Hematopoietic multipotent progenitor cell treated with erythropoietin and hydrocortisone succinate and interleukin-3 and kit ligand, for 15 days (in vitro differentiated cells): ENCODE measurements at regions not wholly inside any gene's neighbourhood (a gene's known extent, or its start where the extent isn't known, plus 50 kb on each side); places are given as distances from the start of the nearest gene placed in this dataset.
"Not testable (repeated sequence)": the region's sequence is repeated elsewhere in the genome, so short reads cannot be mapped to it uniquely, and the experiment has no call there.

ENCODE experiments used
- DNase-seq: peaks from one replicate; pipeline ENCODE4 v3.0.0-alpha.2; 2015; ENCODE audit warnings: low spot score

DNA sequence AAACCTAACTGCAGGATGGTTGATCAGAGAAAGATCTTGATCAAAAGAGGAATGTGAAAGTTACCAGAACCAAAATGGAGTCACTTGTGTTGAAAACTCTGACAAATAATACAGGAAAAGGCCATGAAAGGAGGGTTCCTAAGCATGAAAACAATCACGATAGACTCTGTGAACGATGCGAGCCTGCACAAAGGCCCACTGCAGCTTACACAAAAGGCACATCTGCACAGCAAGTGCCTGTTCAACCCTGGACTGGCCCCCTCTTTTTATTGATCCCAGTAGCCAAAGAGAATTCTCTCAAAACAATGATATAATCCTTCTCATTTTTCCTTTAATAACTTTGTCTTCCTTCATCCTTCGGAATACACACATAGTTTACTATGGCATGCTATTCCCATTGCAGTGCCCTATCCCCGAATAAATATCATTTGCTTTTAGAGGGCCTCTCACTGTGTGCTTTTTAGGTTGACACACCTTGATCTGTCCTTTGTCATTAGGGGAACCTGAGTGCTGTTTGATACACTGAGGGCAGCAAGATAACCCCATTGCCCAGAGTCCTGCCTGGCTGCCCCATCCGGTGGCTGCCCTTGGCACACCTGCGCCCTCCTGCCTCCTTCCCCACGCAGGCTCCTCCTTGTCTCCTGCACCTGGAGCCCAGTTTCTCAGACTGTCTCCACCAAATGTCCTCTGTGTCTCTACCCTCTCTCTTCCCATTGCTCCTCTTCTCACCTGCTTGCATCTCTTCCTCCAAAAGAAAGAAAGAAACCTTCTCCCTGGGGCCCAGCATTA lies 98.3 kb upstream of the FRMD1 start:
- no peak for DNase-seq

DNA sequence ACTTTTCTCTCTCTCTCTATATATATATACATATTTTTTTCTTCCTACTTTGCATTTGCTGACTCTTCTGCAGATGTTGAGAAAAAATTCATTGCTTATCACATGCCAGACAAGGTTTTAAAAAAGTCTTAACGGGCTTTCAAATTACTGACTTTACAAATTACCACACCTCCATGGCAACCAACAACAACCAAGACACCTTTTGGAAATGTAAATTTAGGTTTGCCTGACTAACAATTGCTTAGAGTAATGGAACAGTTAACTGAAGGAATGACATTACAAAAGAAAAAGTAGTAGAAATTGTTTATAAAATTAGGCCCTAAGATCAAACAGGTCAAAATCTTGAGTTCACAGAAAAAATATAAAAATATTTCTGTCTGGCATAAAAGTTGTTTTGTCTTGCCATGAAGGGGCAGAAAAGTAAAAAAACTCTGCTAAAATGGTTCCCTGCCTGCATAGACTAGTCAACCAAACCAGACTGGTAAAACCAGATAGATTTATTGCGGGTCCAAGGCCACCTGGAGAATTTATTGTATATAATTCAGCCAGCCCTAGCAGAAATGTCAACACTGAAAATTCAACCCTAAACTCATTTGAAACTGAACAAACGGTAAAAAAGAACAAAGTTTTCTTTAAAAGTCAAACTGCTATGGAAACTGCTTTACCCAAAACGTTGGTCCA lies 92.8 kb upstream of the FRMD1 start:
- no peak for DNase-seq

DNA sequence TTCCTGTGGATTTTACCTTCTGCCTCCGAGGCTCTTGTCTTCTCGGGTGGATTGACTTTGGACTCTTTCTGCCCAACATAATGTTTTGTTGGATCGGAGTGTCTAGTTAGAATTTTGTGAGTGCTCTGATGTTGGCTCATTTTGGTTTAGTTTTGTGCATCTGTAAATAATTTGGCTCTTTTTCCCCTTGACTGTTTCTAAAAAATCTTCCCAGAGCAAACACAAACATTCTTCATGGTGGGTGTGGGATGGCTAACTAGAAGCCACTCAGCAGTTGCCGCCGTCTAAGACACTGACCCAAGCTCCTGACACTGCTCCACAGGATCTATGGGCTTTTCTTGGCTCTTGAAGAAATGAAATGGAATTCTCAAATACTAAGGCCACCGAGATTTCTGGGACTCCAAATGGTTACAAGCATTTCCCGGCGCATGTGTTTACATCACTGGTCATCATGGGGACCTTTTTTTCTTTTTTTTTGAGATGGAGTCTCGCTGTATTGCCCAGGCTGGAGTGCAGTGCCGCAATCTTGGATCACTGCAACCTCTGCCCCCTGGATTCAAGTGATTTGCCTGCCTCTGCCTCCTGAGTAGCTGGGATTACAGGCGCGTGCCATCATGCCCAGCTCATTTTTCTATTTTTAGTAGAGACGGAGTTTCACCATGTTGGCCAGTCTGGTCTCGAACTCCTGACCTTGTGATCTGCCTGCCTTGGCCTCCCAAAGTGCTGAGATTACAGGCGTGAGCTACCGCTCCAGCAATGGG lies 92.0 kb upstream of the FRMD1 start:
- no peak for DNase-seq

DNA sequence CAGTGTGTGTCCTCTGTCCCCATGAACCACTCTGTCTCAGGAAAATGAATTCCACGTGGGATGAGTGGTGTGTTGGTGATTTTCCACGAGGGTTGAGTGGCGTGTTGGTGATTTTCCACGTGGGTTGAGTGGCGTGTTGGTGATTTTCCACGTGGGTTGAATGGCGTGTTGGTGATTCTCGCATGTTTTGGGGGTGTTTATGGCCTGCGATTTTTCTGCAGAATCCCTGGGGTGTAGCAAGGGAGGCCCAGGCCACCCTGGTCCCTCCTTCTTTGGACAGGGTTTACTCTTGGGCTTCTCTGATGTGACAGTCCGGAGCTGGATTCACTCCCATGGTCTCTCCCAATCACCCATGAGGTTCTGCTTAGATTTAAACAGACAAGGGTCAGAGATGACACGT lies 90.6 kb upstream of the FRMD1 start:
- no peak for DNase-seq

DNA sequence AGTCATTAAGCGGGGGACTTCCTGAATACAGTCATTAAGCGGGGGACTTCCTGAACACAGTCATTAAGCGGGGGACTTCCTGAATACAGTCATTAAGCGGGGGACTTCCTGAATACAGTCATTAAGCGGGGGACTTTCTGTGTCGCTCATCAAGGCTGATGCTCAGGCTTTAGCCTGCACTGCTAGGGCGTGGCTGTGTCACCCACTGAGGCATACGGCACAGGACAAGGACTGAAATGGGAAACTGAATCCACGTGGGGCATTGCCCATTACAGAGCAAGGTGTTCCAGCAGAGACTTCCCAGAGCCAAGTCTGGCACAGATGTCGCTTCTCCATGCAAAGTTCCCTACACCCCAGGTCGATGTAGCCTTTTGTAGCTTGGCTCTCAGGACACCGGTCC lies 89.9 kb upstream of the FRMD1 start:
- DNase-seq, result not testable (repeated sequence)

DNA sequence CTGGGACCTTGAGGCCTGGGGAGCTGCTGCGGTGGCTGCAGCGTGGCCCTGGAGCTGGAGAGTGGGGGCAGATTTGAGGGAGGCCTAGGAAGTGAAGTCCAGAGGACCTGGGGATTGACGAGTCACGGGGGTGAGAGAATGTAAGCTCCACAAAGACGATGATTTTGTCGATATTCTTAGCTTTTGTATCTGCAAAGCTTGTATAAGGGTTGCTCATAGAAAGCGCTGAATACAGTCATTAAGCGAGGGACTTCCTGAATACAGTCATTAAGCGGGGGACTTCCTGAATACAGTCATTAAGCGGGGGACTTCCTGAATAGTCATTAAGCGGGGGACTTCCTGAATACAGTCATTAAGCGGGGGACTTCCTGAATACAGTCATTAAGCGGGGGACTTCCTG lies 89.3 kb upstream of the FRMD1 start:
- DNase-seq, result not testable (repeated sequence)

DNA sequence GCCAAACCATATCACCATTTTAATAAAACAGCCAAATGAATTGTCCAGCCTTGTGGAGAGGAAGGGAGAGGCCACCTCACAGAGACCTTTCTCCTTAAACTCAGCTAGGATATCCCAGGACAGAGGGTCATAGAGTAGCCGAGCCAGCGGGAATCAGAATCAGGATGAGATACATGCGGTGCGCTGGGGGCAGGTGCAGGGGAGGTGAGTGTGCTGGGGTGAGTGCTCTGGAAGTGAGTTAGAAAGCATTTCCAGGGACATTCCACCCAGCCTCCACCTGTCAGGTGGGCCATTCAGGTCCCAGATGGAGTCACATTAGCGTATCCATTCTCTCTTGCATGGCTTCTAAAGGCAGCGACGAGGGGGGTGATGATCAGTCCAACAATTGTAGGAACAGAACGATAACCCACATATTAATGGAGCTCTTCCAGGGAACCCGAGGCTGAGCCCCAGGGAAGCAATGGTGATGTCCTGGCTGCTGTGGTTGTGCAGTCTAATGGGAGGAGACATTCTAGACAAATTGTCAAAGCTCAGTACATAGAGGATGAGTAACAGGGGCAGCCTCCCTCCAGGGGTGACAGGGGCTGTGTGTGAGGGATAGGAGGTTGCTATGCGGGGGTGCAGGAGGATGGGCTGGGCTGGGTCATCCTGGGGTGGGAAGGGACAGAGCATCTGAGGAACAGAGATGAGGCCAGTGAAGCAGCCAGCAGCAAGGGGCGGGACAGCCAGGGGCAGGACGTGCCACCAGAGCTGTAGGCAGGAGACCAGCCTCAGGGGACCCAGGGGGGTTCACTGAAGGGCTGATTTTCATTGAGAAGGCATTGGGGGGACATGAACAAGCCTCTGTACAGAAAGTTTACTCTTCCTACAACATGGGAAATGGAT lies 88.7 kb upstream of the FRMD1 start:
- no peak for DNase-seq

DNA sequence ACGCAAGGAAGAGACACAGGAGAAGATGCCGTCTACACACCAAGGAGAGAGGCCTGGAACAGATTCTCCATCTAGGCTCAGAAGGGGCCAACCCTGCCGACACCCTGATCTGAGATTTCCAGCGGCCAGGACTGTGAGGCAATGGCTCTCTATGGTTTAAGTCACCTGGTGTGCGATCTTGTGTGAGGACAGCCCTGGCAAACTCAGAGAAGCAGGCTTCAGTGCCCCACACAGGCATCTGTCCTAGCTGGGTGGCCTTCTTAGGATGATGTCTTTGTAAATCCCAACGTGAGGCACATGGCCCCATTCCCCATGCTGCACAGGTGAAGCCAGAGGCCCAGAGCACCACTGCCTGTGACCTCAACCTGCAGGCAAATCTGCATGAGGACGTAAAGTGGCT lies 87.6 kb upstream of the FRMD1 start:
- DNase-seq, result no peak

DNA sequence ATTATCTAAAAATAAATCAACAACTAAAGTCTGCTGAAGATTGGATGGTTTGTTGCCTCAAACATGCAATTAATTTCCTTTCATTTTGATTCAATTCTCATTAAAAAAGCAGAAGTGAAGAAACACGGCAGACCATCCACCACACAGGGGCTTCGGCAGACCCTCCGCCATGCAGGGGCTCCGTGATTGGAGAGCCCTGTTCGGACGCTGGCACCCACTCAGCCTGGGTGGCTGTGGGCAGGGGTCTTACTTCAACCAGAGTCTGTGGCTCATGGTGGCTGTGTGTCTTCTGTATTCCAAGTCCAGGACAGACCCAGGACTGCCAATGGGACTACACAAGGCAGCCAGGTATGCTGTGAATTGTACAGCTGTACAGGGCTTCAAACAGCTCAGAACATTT lies 86.9 kb upstream of the FRMD1 start:
- no peak for DNase-seq

DNA sequence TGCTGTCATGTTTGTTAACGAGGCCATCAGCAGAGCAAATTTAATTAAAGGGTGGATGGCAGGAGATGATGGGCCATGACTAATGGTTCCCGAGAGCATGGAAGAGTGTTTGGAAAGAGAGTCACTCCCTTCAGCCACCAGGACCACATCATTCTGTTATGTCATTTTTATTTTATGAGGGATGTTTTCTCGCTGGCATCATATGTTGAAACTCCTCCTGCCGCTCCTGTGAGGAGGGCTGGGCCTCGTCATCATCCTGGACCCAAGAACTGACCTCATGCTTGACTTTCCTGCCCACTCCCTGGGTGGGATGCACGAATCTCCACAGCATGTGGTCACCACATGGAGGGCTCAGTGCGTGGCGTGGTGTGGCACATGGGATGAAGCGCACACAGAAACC lies 86.4 kb upstream of the FRMD1 start:
- DNase-seq, result no peak

DNA sequence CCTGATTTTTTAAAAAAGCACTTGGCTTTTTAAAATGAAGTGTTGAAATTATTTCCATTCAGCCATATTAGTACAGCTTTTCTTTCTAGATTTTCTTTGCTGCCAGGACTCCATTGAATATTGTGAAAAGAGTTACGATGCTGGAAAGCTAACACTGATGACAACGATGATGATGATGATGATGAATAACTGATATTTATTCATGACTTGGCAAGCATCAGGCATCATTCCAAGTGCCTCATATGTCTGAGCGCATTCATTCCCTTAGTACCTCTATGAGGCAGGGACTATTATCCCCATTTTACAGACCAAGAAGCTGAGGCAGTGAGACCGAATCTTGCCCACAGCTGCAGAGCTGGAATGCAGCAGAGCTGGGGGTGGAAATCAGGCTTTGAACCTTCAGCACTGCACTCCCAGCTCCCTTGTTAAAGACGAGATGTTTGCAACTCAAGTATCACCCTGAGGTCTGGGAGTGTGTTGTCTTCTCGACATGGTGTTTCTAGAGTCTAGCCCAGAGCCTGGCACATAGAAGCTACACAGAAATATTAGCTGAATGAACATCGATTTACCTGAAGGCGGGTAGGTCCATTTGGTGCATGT lies 85.5 kb upstream of the FRMD1 start:
- no peak for DNase-seq

DNA sequence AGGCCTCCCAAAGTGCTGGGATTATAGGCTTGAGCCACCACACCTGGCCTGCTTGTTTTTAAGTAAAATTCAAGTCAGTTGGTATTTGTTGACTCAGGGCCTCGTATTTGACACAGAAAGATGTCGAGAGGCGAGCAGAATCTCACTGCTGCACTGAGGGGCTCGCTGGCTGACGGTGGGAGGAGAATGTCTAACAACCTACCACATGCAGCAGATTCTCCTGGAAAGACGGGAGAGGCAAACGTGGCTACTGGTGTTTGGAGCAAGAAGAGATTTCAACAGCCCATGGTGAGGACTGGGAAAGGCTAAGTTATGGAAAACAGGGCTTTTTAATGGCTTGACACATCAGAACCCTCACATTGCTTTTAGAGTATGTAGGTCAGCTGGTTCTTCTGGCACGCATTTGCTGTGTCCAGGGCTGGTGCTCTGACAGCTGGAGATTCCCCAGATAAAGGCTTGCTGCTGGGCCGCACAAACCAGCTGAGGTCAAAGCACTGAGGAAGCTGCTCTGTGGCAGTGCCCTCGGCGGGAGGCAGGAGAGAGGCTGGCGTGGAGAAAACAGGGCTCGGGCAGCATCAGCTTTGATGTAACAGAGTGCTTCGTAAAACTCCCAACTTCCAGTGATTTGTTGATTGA lies 84.2 kb upstream of the FRMD1 start:
- no peak for DNase-seq

DNA sequence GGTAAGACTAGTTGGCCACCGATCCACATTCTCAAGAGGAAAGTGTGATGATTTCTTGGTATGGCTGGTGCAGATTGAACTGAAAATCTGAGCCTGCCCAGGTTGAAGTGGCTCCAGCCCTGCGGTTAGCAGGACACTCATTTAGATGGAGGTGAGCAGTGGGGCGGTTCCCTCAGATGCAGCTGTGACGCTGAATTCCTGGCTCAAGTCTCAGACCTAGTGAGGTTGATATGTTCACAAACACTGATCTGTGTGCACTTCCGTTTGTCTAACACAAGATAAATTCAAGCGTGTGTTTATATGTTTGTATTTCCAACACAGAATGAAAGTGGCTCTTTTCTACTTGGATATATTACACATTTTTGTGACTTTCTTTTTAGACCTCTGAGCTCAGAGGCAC lies 83.4 kb upstream of the FRMD1 start:
- no peak for DNase-seq

DNA sequence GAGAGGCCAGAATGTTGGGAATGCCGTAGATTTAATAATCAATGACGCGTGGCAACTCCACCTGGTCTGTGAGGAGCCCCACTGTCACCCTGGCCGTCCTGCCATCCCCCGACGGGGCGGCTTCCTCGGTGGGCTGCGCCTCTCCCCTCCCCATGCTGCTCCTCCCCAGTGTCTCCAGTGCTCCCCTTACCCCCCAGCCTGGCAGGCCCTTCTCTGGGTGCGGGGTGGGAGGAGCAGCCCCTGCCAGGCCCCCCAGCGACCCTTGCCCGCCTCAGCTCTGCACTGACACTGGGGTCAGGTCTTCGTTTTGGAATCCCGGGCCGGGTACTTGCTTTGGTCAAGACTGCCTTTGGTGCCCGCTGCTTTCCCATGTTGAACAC lies 82.3 kb upstream of the FRMD1 start:
- no peak for DNase-seq

DNA sequence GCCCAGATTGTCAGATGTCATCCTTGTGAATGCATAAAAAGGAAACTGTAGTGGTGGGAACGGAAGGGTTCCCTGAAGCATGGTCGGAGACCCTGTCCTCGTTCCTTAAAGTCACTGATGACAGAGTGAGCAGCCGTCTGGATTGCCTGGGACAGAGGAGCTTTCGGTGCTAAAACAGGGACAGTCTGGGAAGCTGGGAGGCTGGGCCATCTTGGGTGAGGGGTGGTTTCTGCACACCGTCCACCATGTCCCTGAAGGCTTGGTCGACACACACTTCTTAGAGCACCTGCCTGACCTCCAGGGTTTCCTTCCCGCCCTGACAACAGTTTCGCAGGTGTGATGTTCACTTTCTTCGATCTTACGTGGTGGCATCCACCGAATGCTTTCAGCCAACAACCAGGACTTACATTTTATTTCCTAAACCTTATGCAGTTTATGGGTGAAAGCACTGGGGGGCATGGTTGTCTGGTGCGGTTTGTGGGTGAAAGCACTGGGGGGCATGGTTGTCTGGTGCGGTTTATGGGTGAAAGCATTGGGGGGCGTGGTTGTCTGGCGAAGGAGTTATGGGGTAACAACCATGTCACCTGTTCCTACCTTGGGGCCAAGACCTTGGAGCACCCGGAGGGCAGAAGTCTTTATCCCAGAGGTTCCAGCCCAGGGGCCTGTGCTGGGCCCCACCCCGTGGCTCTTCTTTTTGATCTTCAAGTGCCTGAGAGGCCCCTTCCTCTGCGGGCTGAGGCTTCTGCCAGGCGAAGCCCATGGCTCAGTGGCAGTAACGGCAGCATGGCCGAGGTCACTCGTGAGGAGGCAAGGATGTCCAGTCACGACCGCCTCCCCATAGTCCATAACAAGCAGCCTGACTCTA lies 81.7 kb upstream of the FRMD1 start:
- no peak for DNase-seq

DNA sequence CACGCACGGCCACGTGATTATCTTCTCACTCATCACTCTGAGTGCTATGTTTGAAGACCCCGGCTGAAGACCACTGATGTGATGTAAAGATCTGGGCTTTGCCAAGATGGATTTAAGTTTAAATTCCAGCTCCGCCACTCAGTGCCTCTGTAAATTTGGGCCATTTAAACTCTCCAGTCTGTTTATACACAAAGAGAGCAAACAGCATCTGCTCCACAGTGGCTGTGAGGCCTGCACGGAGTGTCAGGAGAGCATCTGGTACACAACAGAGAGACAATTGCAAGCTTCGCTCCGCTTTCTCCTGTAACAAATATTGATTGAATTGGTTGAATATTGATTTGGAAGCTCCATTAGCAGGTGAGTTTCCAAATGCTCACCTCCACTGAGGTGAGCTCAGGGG lies 80.5 kb upstream of the FRMD1 start:
- no peak for DNase-seq

DNA sequence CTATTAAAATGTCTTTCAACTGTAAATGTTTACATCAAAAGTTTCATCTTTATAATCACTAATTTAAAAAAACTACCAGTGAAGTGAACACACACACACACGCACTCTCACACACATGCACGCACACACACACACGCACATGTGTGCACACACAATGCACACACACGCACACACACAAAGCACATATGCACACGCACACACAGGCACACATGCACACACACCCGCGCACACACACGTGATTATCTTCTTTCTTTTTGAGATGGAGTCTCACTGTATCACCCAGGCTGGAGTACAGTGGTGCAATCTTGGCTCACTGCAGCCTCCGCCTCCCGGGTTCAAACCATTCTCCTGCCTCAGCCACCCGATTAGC lies 80.0 kb upstream of the FRMD1 start:
- DNase-seq, result no peak

DNA sequence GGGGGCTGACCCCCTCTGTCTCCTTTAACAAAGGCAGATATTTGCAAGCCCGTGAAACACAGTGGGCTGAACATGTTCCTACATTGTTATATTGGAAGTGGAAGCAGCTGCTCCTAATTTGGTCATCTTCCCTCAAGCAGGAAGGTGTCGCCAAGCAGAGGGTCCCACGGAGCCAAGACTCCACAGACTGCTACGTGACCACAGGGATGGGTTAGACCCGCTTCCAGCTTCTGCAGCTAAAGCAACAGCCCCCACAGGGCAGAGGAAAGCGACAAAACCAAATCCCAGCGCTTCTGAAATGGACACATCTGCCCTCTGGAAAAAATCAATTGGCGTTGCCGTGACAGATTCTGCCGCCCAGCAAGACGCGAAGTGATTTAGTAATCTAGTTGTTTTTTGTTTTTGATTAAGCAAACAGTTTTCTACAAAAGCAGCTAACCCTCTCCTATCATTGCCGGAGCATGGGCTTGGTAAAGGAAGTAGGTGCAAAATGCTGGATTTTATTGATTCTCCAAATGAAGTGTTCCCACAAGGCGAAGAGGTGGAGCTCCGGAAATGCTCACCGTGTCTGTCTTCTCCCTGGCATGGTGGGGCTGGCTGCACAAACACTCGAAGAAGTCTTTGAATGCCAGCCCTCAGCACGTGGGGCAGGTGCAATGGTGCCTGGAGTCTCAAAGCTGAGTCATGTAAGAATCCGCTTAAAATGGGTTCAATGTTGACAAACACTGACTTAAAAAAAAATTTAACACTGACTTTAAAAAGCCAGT lies 79.4 kb upstream of the FRMD1 start:
- DNase-seq, result no peak
